ENCODE measurements at regions not wholly inside any gene's neighbourhood (a gene's known extent, or its start where the extent isn't known, plus 50 kb on each side); places are given as distances from the start of the nearest gene placed in this dataset.

- TF ChIP-seq CTCF (conservative IDR thresholded peaks at IDR 0.05; ENCODE audit: low read depth in 2 of 2) (no peak), REST (IDR thresholded peaks at IDR 0.05; ENCODE audit: unreplicated experiment) (no peak), JUNB (IDR thresholded peaks at IDR 0.05; ENCODE audit: unreplicated experiment) (no peak), EZH2 (IDR thresholded peaks at IDR 0.05; ENCODE audit: low read depth, unreplicated experiment) (no peak), POLR2AphosphoS5 (IDR thresholded peaks at IDR 0.05; ENCODE audit: low read depth) (no peak), CREB1 (CRISPR knock-in tag; IDR thresholded peaks at IDR 0.05; ENCODE audit: low read depth) (no peak), ZNF114 (CRISPR knock-in tag; IDR thresholded peaks at IDR 0.05) (no peak), EZH2phosphoT487 (IDR thresholded peaks at IDR 0.05; ENCODE audit: unreplicated experiment) (no peak), ETS1 (IDR thresholded peaks at IDR 0.05) (no peak)
Observed at GRCh38 chr5:51201708-51202107, 181.5 kb upstream of the ISL1 start.

All from GM23338 (cell line).